WTC11 (cell line): ENCODE measurements at regions not wholly inside any gene's neighbourhood (a gene's known extent, or its start where the extent isn't known, plus 50 kb on each side); places are given as distances from the start of the nearest gene placed in this dataset.

Experiments used
- ATAC-seq: fragments of 200-7000 bp; cut with Tn5 transposase; 2 replicates; pipeline ENCODE4 v1.10.0; 2021; ENCODE audit warnings: mild to moderate bottlenecking, moderate library complexity
- CTCF ChIA-PET: fragments of 300-600 bp; sonication (Branson Sonifier 250); formaldehyde crosslinking; loops from one replicate; lab custom pipeline; 2021; ENCODE audit warnings: antibody characterized with exemption; lab: Charles Lee
- POLR2A ChIA-PET: fragments of 350-600 bp; sonication (Branson Sonifier 250); formaldehyde crosslinking; loops from one replicate; lab custom pipeline; 2021; ENCODE audit warnings: antibody characterized with exemption; lab: Charles Lee
- DNase-seq: peaks from one replicate; pipeline ENCODE4 v3.0.0; 2021; ENCODE audit warnings: low spot score
- H3K27ac Mint-ChIP-seq: 2 replicates; pipeline ENCODE4 v1.8.0; 2021; ENCODE audit warnings: mixed read lengths
- H3K27me3 Mint-ChIP-seq: 2 replicates; pipeline ENCODE4 v1.8.0; 2021; ENCODE audit warnings: low read depth, mild to moderate bottlenecking, moderate library complexity, mixed read lengths
- H3K36me3 Mint-ChIP-seq: 2 replicates; pipeline ENCODE4 v1.8.0; 2021; ENCODE audit warnings: mixed read lengths
- H3K4me1 Mint-ChIP-seq: 2 replicates; pipeline ENCODE4 v1.8.0; 2022; ENCODE audit warnings: mixed read lengths
- H3K4me3 Mint-ChIP-seq: 2 replicates; pipeline ENCODE4 v1.8.0; 2021; ENCODE audit warnings: mild to moderate bottlenecking, moderate library complexity, mixed read lengths
- H3K9me3 Mint-ChIP-seq: 2 replicates; pipeline ENCODE4 v1.8.0; 2021; ENCODE audit warnings: mixed read lengths
- ELF4 ChIP-seq: sonication (generic); formaldehyde crosslinking; IDR thresholded peaks from 2 replicates; pipeline ENCODE4 v1.8.1; 2022; ENCODE audit warnings: low read depth, mild to moderate bottlenecking, moderate library complexity, missing genetic modification reagents
- EMX1 ChIP-seq: fragments of 250-450 bp; sonication (Bioruptor Pico); IDR thresholded peaks from 2 replicates; pipeline ENCODE4 v1.8.0; 2021; ENCODE audit warnings: mild to moderate bottlenecking
- GABPB1 ChIP-seq: sonication (generic); formaldehyde crosslinking; IDR thresholded peaks from 2 replicates; pipeline ENCODE4 v1.8.1; 2023; ENCODE audit warnings: mild to moderate bottlenecking, missing genetic modification reagents
- GRHL2 ChIP-seq: fragments of 250-450 bp; sonication (Bioruptor Pico); IDR thresholded peaks from 2 replicates; pipeline ENCODE4 v1.8.0; 2022; ENCODE audit warnings: mild to moderate bottlenecking, moderate library complexity; ENCODE audit not compliant: insufficient replicate concordance, severe bottlenecking
- NFE2L1 ChIP-seq: sonication (generic); formaldehyde crosslinking; IDR thresholded peaks from 2 replicates; pipeline ENCODE4 v1.8.1; 2023; ENCODE audit warnings: missing genetic modification reagents
- NR1H2 ChIP-seq: sonication (generic); formaldehyde crosslinking; IDR thresholded peaks from 2 replicates; pipeline ENCODE4 v1.9.0; 2021; ENCODE audit warnings: mild to moderate bottlenecking, moderate library complexity, missing genetic modification reagents
- RORB ChIP-seq: fragments of 250-450 bp; sonication (Bioruptor Pico); IDR thresholded peaks from 2 replicates; pipeline ENCODE4 v1.9.0; 2021; ENCODE audit warnings: mild to moderate bottlenecking
- SMAD3 ChIP-seq: sonication (generic); formaldehyde crosslinking; IDR thresholded peaks from 2 replicates; pipeline ENCODE4 v1.8.0; 2022; ENCODE audit warnings: missing genetic modification reagents, mild to moderate bottlenecking, borderline replicate concordance
- TEAD4 ChIP-seq: sonication (generic); formaldehyde crosslinking; IDR thresholded peaks from 2 replicates; pipeline ENCODE4 v1.8.0; 2022; ENCODE audit warnings: mild to moderate bottlenecking, missing genetic modification reagents
- ZNF396 ChIP-seq: fragments of 250-450 bp; sonication (Bioruptor Pico); IDR thresholded peaks from 2 replicates; pipeline ENCODE4 v1.8.0; 2021; ENCODE audit warnings: mild to moderate bottlenecking, moderate library complexity, borderline replicate concordance
- ZNF671 ChIP-seq: fragments of 250-450 bp; sonication (Bioruptor Pico); IDR thresholded peaks from 2 replicates; pipeline ENCODE4 v1.8.0; 2021; ENCODE audit warnings: mild to moderate bottlenecking
- TF ChIP-seq, protein P1 (sequence below): sonication (generic); formaldehyde crosslinking; IDR thresholded peaks from 2 replicates; pipeline ENCODE4 v1.8.0; 2022; ENCODE audit warnings: mild to moderate bottlenecking, missing genetic modification reagents
- TF ChIP-seq, protein P2 (sequence below): fragments of 250-450 bp; sonication (Bioruptor Pico); IDR thresholded peaks from 2 replicates; pipeline ENCODE4 v2.1.2; 2022; ENCODE audit warnings: mild to moderate bottlenecking, moderate library complexity
- TF ChIP-seq, protein P3 (sequence below): sonication (generic); formaldehyde crosslinking; IDR thresholded peaks from 2 replicates; pipeline ENCODE4 v1.8.1; 2023; ENCODE audit warnings: mild to moderate bottlenecking, missing genetic modification reagents, moderate library complexity
- TF ChIP-seq, protein P4 (sequence below): sonication (generic); formaldehyde crosslinking; IDR thresholded peaks from 2 replicates; pipeline ENCODE4 v1.8.0; 2022; ENCODE audit warnings: mild to moderate bottlenecking, missing genetic modification reagents
- TF ChIP-seq, protein P5 (sequence below): sonication (generic); formaldehyde crosslinking; IDR thresholded peaks from 2 replicates; pipeline ENCODE4 v1.8.0; 2023; ENCODE audit warnings: missing genetic modification reagents, mild to moderate bottlenecking, borderline replicate concordance
- TF ChIP-seq, protein P6 (sequence below): sonication (generic); formaldehyde crosslinking; conservative IDR thresholded peaks from 2 replicates; pipeline ENCODE4 v1.8.1; 2023; ENCODE audit warnings: mild to moderate bottlenecking, low read depth, missing genetic modification reagents, moderate library complexity

DNA sequence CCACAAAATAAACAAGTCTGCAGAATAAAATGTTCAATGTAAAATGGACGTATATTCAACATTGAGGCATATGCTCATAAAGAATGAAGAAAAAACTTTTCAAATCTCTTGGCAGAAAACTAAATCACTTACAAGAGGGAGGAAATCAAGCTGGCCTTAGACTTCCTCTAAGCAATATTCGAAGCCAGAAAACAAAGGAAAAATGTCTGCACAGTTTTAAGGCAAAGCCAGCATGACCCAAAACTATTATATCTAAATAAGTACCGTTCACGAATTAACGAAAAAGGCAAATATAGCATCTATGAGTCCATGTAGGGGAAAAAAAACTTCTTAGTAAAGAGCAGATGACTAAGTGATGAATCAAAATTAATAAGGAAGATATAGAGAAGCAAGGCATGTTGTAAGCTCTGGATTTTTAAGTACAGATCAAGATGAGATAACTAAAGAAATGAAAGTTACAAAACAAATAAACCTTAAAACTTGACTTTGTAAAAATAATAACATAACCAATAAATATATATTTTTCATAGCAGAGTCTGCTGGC is 101.3 kb downstream of the KCNRG start:
- no peak for ATAC-seq
- Mint-ChIP-seq H3K4me3 (no peak overlapping the region), H3K4me1 (peaks cover 2% of the 10 kb centered on the region), H3K27me3 (peaks cover 23% of the 10 kb centered on the region), H3K27ac (no peak overlapping the region), H3K9me3 (no peaks in the 10 kb centered on the region), H3K36me3 (no peaks in the 10 kb centered on the region)
- no peak for DNase-seq
- ChIA-PET POLR2A (no interaction called here), CTCF (interaction anchor here (0.7 to 1.8 kb wide), 4 partner anchors 8 to 1664 kb away, joined by 4 to 6 read pairs (median 5); partner anchors contain the start of gene TRIM13)
- no peak for TF ChIP-seq NR1H2 (CRISPR knock-in tag)
- TF ChIP-seq, protein P1, sequence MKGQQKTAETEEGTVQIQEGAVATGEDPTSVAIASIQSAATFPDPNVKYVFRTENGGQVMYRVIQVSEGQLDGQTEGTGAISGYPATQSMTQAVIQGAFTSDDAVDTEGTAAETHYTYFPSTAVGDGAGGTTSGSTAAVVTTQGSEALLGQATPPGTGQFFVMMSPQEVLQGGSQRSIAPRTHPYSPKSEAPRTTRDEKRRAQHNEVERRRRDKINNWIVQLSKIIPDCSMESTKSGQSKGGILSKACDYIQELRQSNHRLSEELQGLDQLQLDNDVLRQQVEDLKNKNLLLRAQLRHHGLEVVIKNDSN (CRISPR knock-in tag): no peak
- TF ChIP-seq, protein P2, sequence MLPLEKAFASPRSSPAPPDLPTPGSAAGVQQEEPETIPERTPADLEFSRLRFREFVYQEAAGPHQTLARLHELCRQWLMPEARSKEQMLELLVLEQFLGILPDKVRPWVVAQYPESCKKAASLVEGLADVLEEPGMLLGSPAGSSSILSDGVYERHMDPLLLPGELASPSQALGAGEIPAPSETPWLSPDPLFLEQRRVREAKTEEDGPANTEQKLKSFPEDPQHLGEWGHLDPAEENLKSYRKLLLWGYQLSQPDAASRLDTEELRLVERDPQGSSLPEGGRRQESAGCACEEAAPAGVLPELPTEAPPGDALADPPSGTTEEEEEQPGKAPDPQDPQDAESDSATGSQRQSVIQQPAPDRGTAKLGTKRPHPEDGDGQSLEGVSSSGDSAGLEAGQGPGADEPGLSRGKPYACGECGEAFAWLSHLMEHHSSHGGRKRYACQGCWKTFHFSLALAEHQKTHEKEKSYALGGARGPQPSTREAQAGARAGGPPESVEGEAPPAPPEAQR (CRISPR knock-in tag): no peak
- no peak for TF ChIP-seq ZNF671 (CRISPR knock-in tag)
- TF ChIP-seq RORB (CRISPR knock-in tag): no peak
- no peak for TF ChIP-seq ZNF396 (CRISPR knock-in tag)
- no peak for TF ChIP-seq ELF4 (CRISPR knock-in tag)
- TF ChIP-seq, protein P3, sequence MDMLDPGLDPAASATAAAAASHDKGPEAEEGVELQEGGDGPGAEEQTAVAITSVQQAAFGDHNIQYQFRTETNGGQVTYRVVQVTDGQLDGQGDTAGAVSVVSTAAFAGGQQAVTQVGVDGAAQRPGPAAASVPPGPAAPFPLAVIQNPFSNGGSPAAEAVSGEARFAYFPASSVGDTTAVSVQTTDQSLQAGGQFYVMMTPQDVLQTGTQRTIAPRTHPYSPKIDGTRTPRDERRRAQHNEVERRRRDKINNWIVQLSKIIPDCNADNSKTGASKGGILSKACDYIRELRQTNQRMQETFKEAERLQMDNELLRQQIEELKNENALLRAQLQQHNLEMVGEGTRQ (CRISPR knock-in tag): no peak
- no peak for TF ChIP-seq GRHL2 (CRISPR knock-in tag)
- TF ChIP-seq, protein P4, sequence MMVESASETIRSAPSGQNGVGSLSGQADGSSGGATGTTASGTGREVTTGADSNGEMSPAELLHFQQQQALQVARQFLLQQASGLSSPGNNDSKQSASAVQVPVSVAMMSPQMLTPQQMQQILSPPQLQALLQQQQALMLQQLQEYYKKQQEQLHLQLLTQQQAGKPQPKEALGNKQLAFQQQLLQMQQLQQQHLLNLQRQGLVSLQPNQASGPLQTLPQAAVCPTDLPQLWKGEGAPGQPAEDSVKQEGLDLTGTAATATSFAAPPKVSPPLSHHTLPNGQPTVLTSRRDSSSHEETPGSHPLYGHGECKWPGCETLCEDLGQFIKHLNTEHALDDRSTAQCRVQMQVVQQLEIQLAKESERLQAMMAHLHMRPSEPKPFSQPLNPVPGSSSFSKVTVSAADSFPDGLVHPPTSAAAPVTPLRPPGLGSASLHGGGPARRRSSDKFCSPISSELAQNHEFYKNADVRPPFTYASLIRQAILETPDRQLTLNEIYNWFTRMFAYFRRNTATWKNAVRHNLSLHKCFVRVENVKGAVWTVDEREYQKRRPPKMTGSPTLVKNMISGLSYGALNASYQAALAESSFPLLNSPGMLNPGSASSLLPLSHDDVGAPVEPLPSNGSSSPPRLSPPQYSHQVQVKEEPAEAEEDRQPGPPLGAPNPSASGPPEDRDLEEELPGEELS (CRISPR knock-in tag): no peak
- no peak for TF ChIP-seq TEAD4 (CRISPR knock-in tag)
- TF ChIP-seq, protein P5, sequence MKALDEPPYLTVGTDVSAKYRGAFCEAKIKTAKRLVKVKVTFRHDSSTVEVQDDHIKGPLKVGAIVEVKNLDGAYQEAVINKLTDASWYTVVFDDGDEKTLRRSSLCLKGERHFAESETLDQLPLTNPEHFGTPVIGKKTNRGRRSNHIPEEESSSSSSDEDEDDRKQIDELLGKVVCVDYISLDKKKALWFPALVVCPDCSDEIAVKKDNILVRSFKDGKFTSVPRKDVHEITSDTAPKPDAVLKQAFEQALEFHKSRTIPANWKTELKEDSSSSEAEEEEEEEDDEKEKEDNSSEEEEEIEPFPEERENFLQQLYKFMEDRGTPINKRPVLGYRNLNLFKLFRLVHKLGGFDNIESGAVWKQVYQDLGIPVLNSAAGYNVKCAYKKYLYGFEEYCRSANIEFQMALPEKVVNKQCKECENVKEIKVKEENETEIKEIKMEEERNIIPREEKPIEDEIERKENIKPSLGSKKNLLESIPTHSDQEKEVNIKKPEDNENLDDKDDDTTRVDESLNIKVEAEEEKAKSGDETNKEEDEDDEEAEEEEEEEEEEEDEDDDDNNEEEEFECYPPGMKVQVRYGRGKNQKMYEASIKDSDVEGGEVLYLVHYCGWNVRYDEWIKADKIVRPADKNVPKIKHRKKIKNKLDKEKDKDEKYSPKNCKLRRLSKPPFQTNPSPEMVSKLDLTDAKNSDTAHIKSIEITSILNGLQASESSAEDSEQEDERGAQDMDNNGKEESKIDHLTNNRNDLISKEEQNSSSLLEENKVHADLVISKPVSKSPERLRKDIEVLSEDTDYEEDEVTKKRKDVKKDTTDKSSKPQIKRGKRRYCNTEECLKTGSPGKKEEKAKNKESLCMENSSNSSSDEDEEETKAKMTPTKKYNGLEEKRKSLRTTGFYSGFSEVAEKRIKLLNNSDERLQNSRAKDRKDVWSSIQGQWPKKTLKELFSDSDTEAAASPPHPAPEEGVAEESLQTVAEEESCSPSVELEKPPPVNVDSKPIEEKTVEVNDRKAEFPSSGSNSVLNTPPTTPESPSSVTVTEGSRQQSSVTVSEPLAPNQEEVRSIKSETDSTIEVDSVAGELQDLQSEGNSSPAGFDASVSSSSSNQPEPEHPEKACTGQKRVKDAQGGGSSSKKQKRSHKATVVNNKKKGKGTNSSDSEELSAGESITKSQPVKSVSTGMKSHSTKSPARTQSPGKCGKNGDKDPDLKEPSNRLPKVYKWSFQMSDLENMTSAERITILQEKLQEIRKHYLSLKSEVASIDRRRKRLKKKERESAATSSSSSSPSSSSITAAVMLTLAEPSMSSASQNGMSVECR (CRISPR knock-in tag): no peak

DNA sequence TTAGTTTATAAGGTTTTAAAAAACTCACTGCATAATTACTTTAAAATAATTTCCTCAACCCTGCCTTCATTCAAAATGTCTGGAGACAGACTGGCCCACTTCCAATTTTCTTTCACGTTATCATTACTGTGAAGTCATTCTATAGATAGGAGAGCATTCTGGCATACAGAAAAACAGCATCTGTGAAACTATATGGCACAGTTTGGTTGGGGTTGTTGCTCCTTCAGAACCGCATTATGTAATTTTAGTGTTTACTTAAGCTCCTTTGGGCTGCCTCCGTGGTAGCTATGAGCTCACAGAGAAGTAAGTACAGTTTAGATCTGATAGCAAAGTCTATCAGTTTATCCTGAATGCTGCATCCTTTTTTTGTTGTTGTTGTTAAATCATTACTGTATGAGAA is 104.3 kb downstream of the KCNRG start:
- H3K4me3 Mint-ChIP-seq: no peak overlapping the region
- H3K36me3 Mint-ChIP-seq: no peaks in the 10 kb centered on the region
- DNase-seq (no peak), ATAC-seq (no peak)
- ChIA-PET CTCF (interaction anchor here (1.2 kb wide), 1 partner anchor 122 kb away, joined by 4 read pairs; the partner anchor contains the start of gene TRIM13), POLR2A (no interaction called here)
- H3K9me3 Mint-ChIP-seq: no peaks in the 10 kb centered on the region
- peaks cover 47% of the 10 kb centered on the region for H3K27me3 Mint-ChIP-seq
- peaks cover 24% of the 10 kb centered on the region for H3K4me1 Mint-ChIP-seq
- H3K27ac Mint-ChIP-seq: no peak overlapping the region
- TF ChIP-seq GABPB1 (CRISPR knock-in tag): no peak
- no peak for TF ChIP-seq EMX1 (CRISPR knock-in tag)
- no peak for TF ChIP-seq TEAD4 (CRISPR knock-in tag)
- TF ChIP-seq SMAD3 (CRISPR knock-in tag): no peak
- TF ChIP-seq, protein P6, sequence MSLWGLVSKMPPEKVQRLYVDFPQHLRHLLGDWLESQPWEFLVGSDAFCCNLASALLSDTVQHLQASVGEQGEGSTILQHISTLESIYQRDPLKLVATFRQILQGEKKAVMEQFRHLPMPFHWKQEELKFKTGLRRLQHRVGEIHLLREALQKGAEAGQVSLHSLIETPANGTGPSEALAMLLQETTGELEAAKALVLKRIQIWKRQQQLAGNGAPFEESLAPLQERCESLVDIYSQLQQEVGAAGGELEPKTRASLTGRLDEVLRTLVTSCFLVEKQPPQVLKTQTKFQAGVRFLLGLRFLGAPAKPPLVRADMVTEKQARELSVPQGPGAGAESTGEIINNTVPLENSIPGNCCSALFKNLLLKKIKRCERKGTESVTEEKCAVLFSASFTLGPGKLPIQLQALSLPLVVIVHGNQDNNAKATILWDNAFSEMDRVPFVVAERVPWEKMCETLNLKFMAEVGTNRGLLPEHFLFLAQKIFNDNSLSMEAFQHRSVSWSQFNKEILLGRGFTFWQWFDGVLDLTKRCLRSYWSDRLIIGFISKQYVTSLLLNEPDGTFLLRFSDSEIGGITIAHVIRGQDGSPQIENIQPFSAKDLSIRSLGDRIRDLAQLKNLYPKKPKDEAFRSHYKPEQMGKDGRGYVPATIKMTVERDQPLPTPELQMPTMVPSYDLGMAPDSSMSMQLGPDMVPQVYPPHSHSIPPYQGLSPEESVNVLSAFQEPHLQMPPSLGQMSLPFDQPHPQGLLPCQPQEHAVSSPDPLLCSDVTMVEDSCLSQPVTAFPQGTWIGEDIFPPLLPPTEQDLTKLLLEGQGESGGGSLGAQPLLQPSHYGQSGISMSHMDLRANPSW (CRISPR knock-in tag): no peak
- no peak for TF ChIP-seq NFE2L1 (CRISPR knock-in tag)
- TF ChIP-seq, protein P5 (CRISPR knock-in tag): no peak
- no peak for TF ChIP-seq ELF4 (CRISPR knock-in tag)
